Endothelial cell of umbilical vein (primary cell): ENCODE measurements at regions not wholly inside any gene's neighbourhood (a gene's known extent, or its start where the extent isn't known, plus 50 kb on each side); places are given as distances from the start of the nearest gene placed in this dataset.

ENCODE experiments used
- BruUV-seq: library from RNA; stranded (reverse); fragments of 400-500 nt; replicated peaks from 2 replicates; lab custom pipeline; 2021; lab: Mats Ljungman, UMichigan
- CTCF ChIA-PET: fragments of 300-600, 350-600 bp; sonication (Branson Sonifier 250); formaldehyde crosslinking; loops from one replicate; lab custom pipeline; 2021; ENCODE audit warnings: antibody characterized with exemption, inconsistent platforms; lab: Charles Lee
- POLR2A ChIA-PET: fragments of 300-600, 350-600 bp; sonication (Branson Sonifier 250); formaldehyde crosslinking; loops from one replicate; lab custom pipeline; 2021; ENCODE audit warnings: antibody characterized with exemption, inconsistent platforms; lab: Charles Lee
- DNase-seq: peaks from one replicate; pipeline ENCODE4 v3.0.0-alpha.2; 2011; ENCODE audit warnings: low read depth, low spot score
- FAIRE-seq: peaks from 2 replicates; lab custom pipeline; 2011; peaks lifted over from hg19 to GRCh38; lab: Jason Lieb, UNC
- H2AFZ ChIP-seq: 2 replicates; pipeline ENCODE4 v1.6.0; 2012; ENCODE audit warnings: low read depth, low read length, control low read depth, inconsistent platforms
- H3K27ac ChIP-seq: 2 replicates; pipeline ENCODE4 v1.5.1; 2011; ENCODE audit warnings: low read depth, mild to moderate bottlenecking, control low read depth, low read length, moderate library complexity; ENCODE audit not compliant: insufficient read depth
- H3K27me3 ChIP-seq, 2 experiments: 2 replicates each; pipeline versions ENCODE4 v1.6.0 to v1.6.1; 2011; ENCODE audit warnings: low read length in 2 of 2, mixed read lengths in 1 of 2; ENCODE audit not compliant: control insufficient read depth in 2 of 2, insufficient read depth in 2 of 2
- H3K36me3 ChIP-seq, 2 experiments: 2 replicates in 1 of 2; 3 replicates in 1 of 2; pipeline ENCODE4 v1.5.1; 2011; ENCODE audit warnings: low read length in 2 of 2, mild to moderate bottlenecking in 1 of 2, moderate library complexity in 1 of 2; ENCODE audit not compliant: control insufficient read depth in 2 of 2, insufficient read depth in 2 of 2; ENCODE audit errors: extremely low read depth in 1 of 2
- H3K4me1 ChIP-seq: 3 replicates; pipeline ENCODE4 v1.5.1; 2011; ENCODE audit warnings: mild to moderate bottlenecking, low read length; ENCODE audit not compliant: control insufficient read depth, insufficient read depth; ENCODE audit errors: extremely low read depth
- H3K4me2 ChIP-seq: 2 replicates; pipeline ENCODE4 v1.6.1; 2011; ENCODE audit warnings: low read length, control low read depth, mixed read lengths; ENCODE audit not compliant: insufficient read depth
- H3K4me3 ChIP-seq, 3 experiments: fragments of 200-600 bp in 1 of 3; sonication (generic), shearing (Covaris generic) in 1 of 3; replicated peaks in 1 of 3; 2 replicates each; pipeline ENCODE4 v1.5.1; 2011 to 2016; ENCODE audit warnings: control low read depth in 3 of 3, low read length in 3 of 3, mild to moderate bottlenecking in 2 of 3, inconsistent platforms in 1 of 3, low read depth in 1 of 3, moderate library complexity in 1 of 3; ENCODE audit not compliant: insufficient read depth in 1 of 3
- H3K79me2 ChIP-seq: 2 replicates; pipeline ENCODE4 v1.6.0; 2012; ENCODE audit warnings: low read length, inconsistent platforms; ENCODE audit not compliant: control insufficient read depth, insufficient read depth
- H3K9ac ChIP-seq: replicated peaks from 2 replicates; pipeline ENCODE3; 2011; ENCODE audit warnings: low read length, control low read depth; ENCODE audit not compliant: insufficient read depth; ENCODE audit errors: extremely low read depth
- H3K9me1 ChIP-seq: replicated peaks from 3 replicates; pipeline ENCODE4 v1.6.0; 2011; ENCODE audit warnings: mild to moderate bottlenecking, low read length; ENCODE audit not compliant: control insufficient read depth, insufficient read depth; ENCODE audit errors: extremely low read depth
- H3K9me3 ChIP-seq: replicated peaks from 2 replicates; pipeline ENCODE4 v1.5.1; 2012; ENCODE audit warnings: low read length, inconsistent platforms; ENCODE audit not compliant: control insufficient read depth, insufficient read depth
- H4K20me1 ChIP-seq: replicated peaks from 2 replicates; pipeline ENCODE3; 2011; ENCODE audit warnings: mild to moderate bottlenecking, low read length; ENCODE audit not compliant: control insufficient read depth, insufficient read depth; ENCODE audit errors: extremely low read depth
- CTCF ChIP-seq, 2 donors: IDR thresholded peaks; 1 replicate in 1 of 2; 2 replicates in 1 of 2; pipeline ENCODE4 v1.5.1; 2011; ENCODE audit warnings: low read length in 2 of 2, mild to moderate bottlenecking in 2 of 2, moderate library complexity in 2 of 2, control low read depth in 1 of 2, inconsistent platforms in 1 of 2, low read depth in 1 of 2; ENCODE audit not compliant: insufficient read depth in 1 of 2; ENCODE audit errors: extremely low read depth in 1 of 2
- EZH2 ChIP-seq: IDR thresholded peaks from 2 replicates; pipeline ENCODE4 v1.6.1; 2012; ENCODE audit warnings: borderline replicate concordance, low read depth, mild to moderate bottlenecking, moderate library complexity, low read length, inconsistent platforms; ENCODE audit not compliant: severe bottlenecking
- FOS ChIP-seq: IDR thresholded peaks from 2 replicates; pipeline ENCODE4 v1.6.1; 2011; ENCODE audit warnings: mild to moderate bottlenecking, low read length, moderate library complexity, borderline replicate concordance; ENCODE audit not compliant: insufficient read depth
- GATA2 ChIP-seq: IDR thresholded peaks from 2 replicates; pipeline ENCODE4 v1.7.0; 2011; ENCODE audit warnings: low read depth, mild to moderate bottlenecking, moderate library complexity, mixed read lengths, low read length; ENCODE audit not compliant: insufficient read length, insufficient read depth
- JUN ChIP-seq: IDR thresholded peaks from 2 replicates; pipeline ENCODE4 v1.6.1; 2011; ENCODE audit warnings: borderline replicate concordance, low read depth; ENCODE audit not compliant: insufficient read length, insufficient read depth
- MYC ChIP-seq: IDR thresholded peaks from one replicate; pipeline ENCODE4 v1.6.1; 2011; ENCODE audit warnings: mild to moderate bottlenecking, low read depth, low read length
- POLR2A ChIP-seq: IDR thresholded peaks from 2 replicates; pipeline ENCODE4 v1.6.1; 2012; ENCODE audit warnings: low read depth, mild to moderate bottlenecking, control low read depth, low read length
- POLR2AphosphoS5 ChIP-seq: IDR thresholded peaks from 2 replicates; pipeline ENCODE4 v1.6.1; 2012; ENCODE audit warnings: low read depth, mild to moderate bottlenecking, control low read depth, low read length, moderate library complexity; ENCODE audit not compliant: insufficient read depth
- dilution Hi-C: fragments of 300-500 bp; cut with MboI; formaldehyde crosslinking; loops from one replicate; pipeline ENCODE4 v1.15.0; 2019; ENCODE audit warnings: low sequenced_read_pairs; ENCODE audit not compliant: extremely low pct_ligation_motif_present
- intact Hi-C: fragments of 100-400 bp; cut with micrococcal nuclease; formaldehyde crosslinking; loops from one replicate; pipeline ENCODE4 v1.10.0; 2022
- TF ChIP-seq, protein P1 (sequence below): IDR thresholded peaks from 2 replicates; pipeline ENCODE4 v1.6.1; 2011; ENCODE audit not compliant: insufficient read depth, insufficient read length

- no peak for TF ChIP-seq POLR2A
- TF ChIP-seq EZH2, result no peak
- TF ChIP-seq POLR2AphosphoS5, result no peak
- TF ChIP-seq MYC, result no peak
- TF ChIP-seq CTCF (IDR thresholded peaks at IDR 0.05; ENCODE audit: extremely low read depth in 1 of 2, insufficient read depth in 1 of 2, low read depth in 1 of 2, low read length in 2 of 2), result no peak
- TF ChIP-seq JUN, result no peak
- TF ChIP-seq, protein P1, sequence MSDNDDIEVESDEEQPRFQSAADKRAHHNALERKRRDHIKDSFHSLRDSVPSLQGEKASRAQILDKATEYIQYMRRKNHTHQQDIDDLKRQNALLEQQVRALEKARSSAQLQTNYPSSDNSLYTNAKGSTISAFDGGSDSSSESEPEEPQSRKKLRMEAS, result no peak
- TF ChIP-seq GATA2, result no peak
- TF ChIP-seq FOS, result no peak
- intact Hi-C loops (no loop called here), dilution Hi-C loops (no loop called here)
- Histone ChIP-seq H3K36me3 (no peaks in the 10 kb centered on the region), H3K9me1 (no peaks in the 10 kb centered on the region), H3K4me3 (no peak overlapping the region), H3K9ac (no peak overlapping the region), H3K27ac (no peak overlapping the region), H3K9me3 (no peaks in the 10 kb centered on the region), H3K4me2 (no peak overlapping the region), H2AFZ (no peak overlapping the region), H3K27me3 (no peaks in the 10 kb centered on the region), H3K79me2 (no peaks in the 10 kb centered on the region), H3K4me1 (no peaks in the 10 kb centered on the region), H4K20me1 (no peaks in the 10 kb centered on the region)
- DNase-seq, result no peak
- no peak for FAIRE-seq
- ChIA-PET POLR2A (no interaction called here), CTCF (no interaction called here)
- BruUV-seq, result no TSS peak
These were observed 928.4 kb downstream of the TMTC2 start for GRCh38 chr12:83615152-83615551.
